ENCODE measurements at regions not wholly inside any gene's neighbourhood (a gene's known extent, or its start where the extent isn't known, plus 50 kb on each side); places are given as distances from the start of the nearest gene placed in this dataset.

DNA sequence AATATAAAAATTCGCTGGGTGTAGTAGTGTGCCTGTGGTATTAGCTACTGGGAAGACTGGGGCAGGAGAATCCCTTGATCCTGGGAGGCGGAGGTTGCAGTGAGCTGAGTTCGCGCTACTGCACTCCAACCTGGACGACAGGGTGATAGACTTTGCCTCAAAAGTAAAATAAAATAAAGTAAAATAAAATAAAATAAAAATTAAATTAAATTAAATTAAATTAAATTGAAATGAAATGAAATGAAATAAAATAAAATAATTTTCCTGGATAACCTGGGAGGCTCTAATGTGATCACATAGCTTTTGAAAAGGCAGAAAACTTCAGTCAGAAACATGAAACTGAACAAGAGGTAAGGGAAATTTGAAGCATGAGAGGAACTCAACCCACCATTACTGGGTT is 818.4 kb upstream of the ATXN7L3B start:
- Histone ChIP-seq H3K9me3 (no peaks in the 10 kb centered on the region), H3K27me3 (no peaks in the 10 kb centered on the region), H3K36me3 (no peaks in the 10 kb centered on the region), H3K4me3 (no peak overlapping the region), H3K4me1 (no peaks in the 10 kb centered on the region), H3K27ac (no peak overlapping the region)
- intact Hi-C loops (cut with DNase I; ENCODE audit: low total_unique reads), result no loop called here
- TF ChIP-seq, protein P1, sequence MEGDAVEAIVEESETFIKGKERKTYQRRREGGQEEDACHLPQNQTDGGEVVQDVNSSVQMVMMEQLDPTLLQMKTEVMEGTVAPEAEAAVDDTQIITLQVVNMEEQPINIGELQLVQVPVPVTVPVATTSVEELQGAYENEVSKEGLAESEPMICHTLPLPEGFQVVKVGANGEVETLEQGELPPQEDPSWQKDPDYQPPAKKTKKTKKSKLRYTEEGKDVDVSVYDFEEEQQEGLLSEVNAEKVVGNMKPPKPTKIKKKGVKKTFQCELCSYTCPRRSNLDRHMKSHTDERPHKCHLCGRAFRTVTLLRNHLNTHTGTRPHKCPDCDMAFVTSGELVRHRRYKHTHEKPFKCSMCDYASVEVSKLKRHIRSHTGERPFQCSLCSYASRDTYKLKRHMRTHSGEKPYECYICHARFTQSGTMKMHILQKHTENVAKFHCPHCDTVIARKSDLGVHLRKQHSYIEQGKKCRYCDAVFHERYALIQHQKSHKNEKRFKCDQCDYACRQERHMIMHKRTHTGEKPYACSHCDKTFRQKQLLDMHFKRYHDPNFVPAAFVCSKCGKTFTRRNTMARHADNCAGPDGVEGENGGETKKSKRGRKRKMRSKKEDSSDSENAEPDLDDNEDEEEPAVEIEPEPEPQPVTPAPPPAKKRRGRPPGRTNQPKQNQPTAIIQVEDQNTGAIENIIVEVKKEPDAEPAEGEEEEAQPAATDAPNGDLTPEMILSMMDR (IDR thresholded peaks at IDR 0.05), result no peak
- no peak for TF ChIP-seq POLR2A (IDR thresholded peaks at IDR 0.05)
- 82 to 90% (median 89%) methylated on average over 5 of the region's 5 CpGs for WGBS, 5 donors
- DNase-seq, result no peak

DNA sequence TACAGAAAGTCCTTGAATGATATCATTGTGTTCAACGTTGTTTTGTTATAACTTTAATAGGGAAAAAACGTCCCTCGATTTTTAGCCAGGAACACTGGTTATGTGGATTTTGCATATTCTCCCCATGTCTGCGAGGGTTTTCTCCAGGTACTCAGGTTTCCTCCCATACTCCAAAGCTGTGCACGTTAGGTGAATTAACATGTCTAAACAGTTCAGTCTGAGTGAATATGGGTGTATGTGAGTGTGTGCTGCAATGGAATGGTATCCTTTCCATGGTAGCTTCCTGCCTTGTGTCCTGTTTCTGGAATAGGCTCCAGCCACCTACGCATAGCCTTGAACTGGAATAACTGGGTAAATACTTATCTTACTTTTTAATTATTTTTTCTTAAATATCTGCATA is 810.8 kb upstream of the ATXN7L3B start:
- H3K4me1 ChIP-seq, result no peaks in the 10 kb centered on the region
- no peaks in the 10 kb centered on the region for H3K27me3 ChIP-seq
- DNase-seq, result no peak
- no peak overlapping the region for H3K4me3 ChIP-seq
- WGBS, 5 donors, result 74 to 83% (median 79%) methylated on average over 6 of the region's 6 CpGs
- no peak overlapping the region for H3K27ac ChIP-seq
- intact Hi-C loops (cut with DNase I; ENCODE audit: low total_unique reads), result no loop called here
- H3K36me3 ChIP-seq, result no peaks in the 10 kb centered on the region
- TF ChIP-seq, protein P1 (IDR thresholded peaks at IDR 0.05), result no peak
- TF ChIP-seq POLR2AphosphoS5 (IDR thresholded peaks at IDR 0.05), result no peak
- TF ChIP-seq POLR2A (IDR thresholded peaks at IDR 0.05), result no peak
- no peak for TF ChIP-seq EP300 (IDR thresholded peaks at IDR 0.05)
- no peaks in the 10 kb centered on the region for H3K9me3 ChIP-seq

DNA sequence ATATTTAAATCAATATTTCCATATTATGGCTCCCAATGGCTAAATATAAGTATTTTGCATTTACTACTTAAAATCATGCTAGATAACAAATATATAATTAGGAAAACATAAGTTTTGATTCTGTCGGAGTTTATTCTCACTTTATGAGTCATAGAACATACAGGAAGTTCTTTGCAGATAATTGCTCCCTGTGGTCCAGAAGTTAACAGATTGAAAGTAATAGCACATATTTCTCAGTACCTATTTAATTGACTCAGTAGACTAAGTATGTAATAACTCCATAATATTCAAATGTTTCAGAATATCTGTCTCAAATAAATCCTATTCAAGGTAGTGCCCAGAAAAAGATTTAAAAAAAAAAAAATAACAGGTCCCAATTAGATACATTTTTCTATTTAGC is 806.0 kb upstream of the ATXN7L3B start:
- intact Hi-C loops (cut with DNase I; ENCODE audit: low total_unique reads), result no loop called here
- Histone ChIP-seq H3K27me3 (no peaks in the 10 kb centered on the region), H3K36me3 (no peaks in the 10 kb centered on the region), H3K4me1 (no peaks in the 10 kb centered on the region), H3K4me3 (no peak overlapping the region), H3K27ac (no peak overlapping the region), H3K9me3 (no peaks in the 10 kb centered on the region)
- no peak for DNase-seq
- 38 to 58% (median 53%) methylated on average over 1 of the region's 1 CpG for WGBS, 5 donors
- TF ChIP-seq, protein P1 (IDR thresholded peaks at IDR 0.05), result no peak
- TF ChIP-seq POLR2AphosphoS5 (IDR thresholded peaks at IDR 0.05), result no peak
- TF ChIP-seq POLR2A (IDR thresholded peaks at IDR 0.05), result no peak
- TF ChIP-seq EP300 (IDR thresholded peaks at IDR 0.05), result no peak

DNA sequence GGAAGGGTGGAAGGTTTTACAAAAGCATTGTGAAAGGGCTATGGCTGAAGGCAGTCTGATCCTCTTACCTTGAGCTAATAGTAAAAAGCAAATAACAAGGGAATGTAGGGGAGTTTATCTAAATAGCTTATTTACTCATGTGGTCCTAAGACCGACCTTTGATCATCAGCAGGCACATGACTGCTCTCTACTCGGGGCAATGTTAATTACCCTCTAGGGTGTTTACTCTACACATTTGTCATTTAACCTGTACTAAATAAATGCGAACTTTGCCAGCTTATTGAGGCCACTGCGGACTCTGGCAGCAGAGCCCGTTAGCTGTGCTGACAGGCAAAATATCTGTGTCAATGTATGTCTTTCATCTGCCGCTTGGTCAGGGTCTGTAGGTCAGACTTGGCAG is 768.3 kb upstream of the ATXN7L3B start:
- TF ChIP-seq POLR2AphosphoS5 (IDR thresholded peaks at IDR 0.05) (no peak), POLR2A (IDR thresholded peaks at IDR 0.05) (no peak), EP300 (IDR thresholded peaks at IDR 0.05) (no peak)
- TF ChIP-seq, protein P1 (IDR thresholded peaks at IDR 0.05), result no peak
- Histone ChIP-seq H3K27ac (no peak overlapping the region), H3K4me1 (no peaks in the 10 kb centered on the region), H3K4me3 (no peak overlapping the region), H3K27me3 (no peaks in the 10 kb centered on the region), H3K36me3 (no peaks in the 10 kb centered on the region), H3K9me3 (peaks cover 0 to 34% (median 14%) of the 10 kb centered on the region in 4 donors)
- 21 to 40% (median 28%) methylated on average over 6 of the region's 6 CpGs for WGBS, 5 donors
- intact Hi-C loops (cut with DNase I; ENCODE audit: low total_unique reads), result no loop called here
- DNase-seq, result no peak

DNA sequence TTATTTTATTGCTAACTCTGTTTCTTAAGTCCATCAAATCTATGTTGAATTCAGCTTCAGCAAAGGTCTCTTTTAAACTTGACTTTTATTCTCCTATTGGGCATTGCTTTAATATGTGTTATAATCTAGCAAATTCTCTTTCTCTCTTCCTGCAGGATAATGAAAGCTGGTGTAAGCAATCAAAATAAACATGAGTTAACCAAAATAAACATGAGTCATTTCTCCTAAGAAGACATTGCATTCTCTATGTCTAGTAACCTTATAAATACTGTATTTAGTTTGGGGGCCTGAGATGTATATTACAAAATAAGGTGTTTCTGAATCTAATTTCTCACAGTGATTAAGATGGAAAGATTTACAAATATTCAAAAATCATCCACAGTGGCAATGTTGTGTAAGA is 739.1 kb upstream of the ATXN7L3B start:
- Histone ChIP-seq H3K4me1 (no peaks in the 10 kb centered on the region), H3K9me3 (peaks cover 0 to 23% (median 12%) of the 10 kb centered on the region in 4 donors), H3K4me3 (no peak overlapping the region), H3K36me3 (no peaks in the 10 kb centered on the region), H3K27me3 (no peaks in the 10 kb centered on the region), H3K27ac (no peak overlapping the region)
- intact Hi-C loops (cut with DNase I; ENCODE audit: low total_unique reads), result no loop called here
- TF ChIP-seq EP300 (IDR thresholded peaks at IDR 0.05), result no peak
- TF ChIP-seq, protein P1 (IDR thresholded peaks at IDR 0.05), result no peak
- DNase-seq, result no peak
